ENCODE measurements at regions not wholly inside any gene's neighbourhood (a gene's known extent, or its start where the extent isn't known, plus 50 kb on each side); places are given as distances from the start of the nearest gene placed in this dataset.
"Not testable (repeated sequence)": the region's sequence is repeated elsewhere in the genome, so short reads cannot be mapped to it uniquely, and the experiment has no call there.

DNA sequence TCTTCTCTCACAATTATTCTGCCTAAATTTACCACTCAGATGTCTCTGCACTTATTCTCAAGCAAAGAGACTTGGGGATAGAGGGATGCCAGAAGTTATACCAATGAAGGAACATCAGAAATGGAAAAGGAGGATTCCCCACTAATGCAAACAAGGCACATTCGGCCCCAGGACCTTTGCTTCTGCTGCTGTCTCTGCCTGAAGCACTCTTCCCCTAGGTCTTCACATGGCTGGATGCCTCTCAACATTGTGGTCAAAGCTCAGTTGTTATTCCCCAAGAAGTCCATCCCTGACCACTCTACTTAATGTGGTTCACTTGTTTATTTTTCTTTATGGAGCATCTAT, 508.7 kb downstream of the DOK5 start:
- DNase-seq = no peak
- no peak overlapping the region for H3K27ac ChIP-seq (ENCODE audit: low read depth in 1 of 3, low read length in 2 of 3)
- FAIRE-seq = no peak
- no peaks in the 10 kb centered on the region for H3K27me3 ChIP-seq (ENCODE audit: control insufficient read depth in 3 of 3, insufficient read depth in 3 of 3, low read length in 3 of 3)
- WGBS, 3 donors = 44 to 67% (median 48%) methylated on average over 1 of the region's 1 CpG
- no peaks in the 10 kb centered on the region for H3K36me3 ChIP-seq (ENCODE audit: control insufficient read depth in 3 of 3, insufficient read depth in 2 of 3, low read depth in 1 of 3, low read length in 3 of 3)
- H3K4me1 ChIP-seq (ENCODE audit: control insufficient read depth in 3 of 3, insufficient read depth in 2 of 3, low read depth in 1 of 3, low read length in 2 of 3) = no peaks in the 10 kb centered on the region
- peaks cover 0 to 1% of the 10 kb centered on the region in 2 donors for H3K9me3 ChIP-seq (ENCODE audit: control insufficient read depth in 2 of 2, insufficient read depth in 1 of 2, low read depth in 1 of 2, low read length in 1 of 2)
- no peak overlapping the region for H3K4me3 ChIP-seq (ENCODE audit: low read depth in 1 of 3, low read length in 3 of 3)

DNA sequence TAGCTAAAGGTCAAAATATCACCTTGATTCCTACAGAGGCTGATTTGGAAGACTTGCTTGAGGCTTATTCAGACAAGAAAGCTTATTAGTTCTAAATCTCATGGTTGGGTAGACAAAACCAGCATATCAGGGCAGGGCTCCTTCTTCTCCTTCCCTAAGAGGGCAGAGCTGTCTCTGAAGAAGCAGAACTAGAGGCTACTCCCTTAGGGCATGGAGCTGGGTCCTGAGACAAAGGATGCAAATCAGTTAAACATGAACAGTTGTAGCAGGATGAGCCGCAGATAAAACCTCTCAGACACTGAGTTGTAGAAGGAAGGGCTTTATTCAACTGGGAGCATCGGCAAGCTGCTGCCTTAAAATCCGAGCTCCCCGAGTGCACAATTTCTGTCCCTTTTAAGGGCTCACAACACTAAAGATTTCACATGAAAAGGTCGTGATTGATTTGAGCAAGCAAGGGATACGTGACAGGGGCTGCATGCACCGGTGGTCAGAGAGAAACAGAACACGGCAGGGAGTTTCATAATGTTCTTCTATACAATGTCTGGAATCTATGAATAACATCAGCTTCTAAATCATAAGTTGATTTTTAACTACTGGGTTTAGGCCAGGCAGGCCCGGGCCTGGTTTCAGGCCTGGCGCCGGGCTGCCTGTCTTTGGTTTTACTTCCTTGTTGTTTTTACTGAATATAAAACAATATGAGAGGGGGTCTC, 508.2 kb downstream of the DOK5 start:
- H3K27ac ChIP-seq (ENCODE audit: low read depth in 1 of 3, low read length in 2 of 3); FAIRE-seq; H3K9me3 ChIP-seq (ENCODE audit: control insufficient read depth in 2 of 2, insufficient read depth in 1 of 2, low read depth in 1 of 2, low read length in 1 of 2); H3K4me3 ChIP-seq (ENCODE audit: low read depth in 1 of 3, low read length in 3 of 3); H3K4me1 ChIP-seq (ENCODE audit: control insufficient read depth in 3 of 3, insufficient read depth in 2 of 3, low read depth in 1 of 3, low read length in 2 of 3); H3K27me3 ChIP-seq (ENCODE audit: control insufficient read depth in 3 of 3, insufficient read depth in 3 of 3, low read length in 3 of 3); H3K36me3 ChIP-seq (ENCODE audit: control insufficient read depth in 3 of 3, insufficient read depth in 2 of 3, low read depth in 1 of 3, low read length in 3 of 3); DNase-seq: not testable (repeated sequence)
- WGBS, 3 donors = 85 to 88% (median 86%) methylated on average over 11 of the region's 11 CpGs

DNA sequence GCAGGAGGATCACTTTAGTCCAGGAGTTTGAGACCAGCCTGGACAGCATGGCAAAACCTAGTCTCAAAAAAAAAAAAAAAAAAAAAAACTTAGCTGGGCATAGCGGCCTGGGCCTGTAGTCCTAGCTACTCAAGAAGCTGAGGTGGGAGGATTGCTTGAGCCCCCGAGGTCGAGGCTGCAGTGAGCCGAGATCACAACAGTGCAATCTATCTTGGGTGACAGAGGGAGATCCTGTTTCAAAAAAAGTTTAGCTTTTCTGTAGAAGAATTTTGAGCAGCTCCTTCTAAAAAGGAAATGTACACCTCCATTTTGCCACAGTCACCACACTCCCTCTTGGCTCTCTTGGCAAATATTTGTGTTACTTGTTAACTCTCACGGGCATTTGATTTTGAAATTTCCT, 505.8 kb downstream of the DOK5 start:
- DNase-seq = no peak
- Histone ChIP-seq H3K36me3 (ENCODE audit: control insufficient read depth in 3 of 3, insufficient read depth in 2 of 3, low read depth in 1 of 3, low read length in 3 of 3) (no peaks in the 10 kb centered on the region), H3K4me3 (ENCODE audit: low read depth in 1 of 3, low read length in 3 of 3) (no peak overlapping the region), H3K9me3 (ENCODE audit: control insufficient read depth in 2 of 2, insufficient read depth in 1 of 2, low read depth in 1 of 2, low read length in 1 of 2) (peaks cover 0 to 1% of the 10 kb centered on the region in 2 donors), H3K27ac (ENCODE audit: low read depth in 1 of 3, low read length in 2 of 3) (no peak overlapping the region), H3K27me3 (ENCODE audit: control insufficient read depth in 3 of 3, insufficient read depth in 3 of 3, low read length in 3 of 3) (no peaks in the 10 kb centered on the region), H3K4me1 (ENCODE audit: control insufficient read depth in 3 of 3, insufficient read depth in 2 of 3, low read depth in 1 of 3, low read length in 2 of 3) (no peaks in the 10 kb centered on the region)
- 71 to 73% (median 72%) methylated on average over 5 of the region's 5 CpGs for WGBS, 3 donors
- FAIRE-seq = no peak

DNA sequence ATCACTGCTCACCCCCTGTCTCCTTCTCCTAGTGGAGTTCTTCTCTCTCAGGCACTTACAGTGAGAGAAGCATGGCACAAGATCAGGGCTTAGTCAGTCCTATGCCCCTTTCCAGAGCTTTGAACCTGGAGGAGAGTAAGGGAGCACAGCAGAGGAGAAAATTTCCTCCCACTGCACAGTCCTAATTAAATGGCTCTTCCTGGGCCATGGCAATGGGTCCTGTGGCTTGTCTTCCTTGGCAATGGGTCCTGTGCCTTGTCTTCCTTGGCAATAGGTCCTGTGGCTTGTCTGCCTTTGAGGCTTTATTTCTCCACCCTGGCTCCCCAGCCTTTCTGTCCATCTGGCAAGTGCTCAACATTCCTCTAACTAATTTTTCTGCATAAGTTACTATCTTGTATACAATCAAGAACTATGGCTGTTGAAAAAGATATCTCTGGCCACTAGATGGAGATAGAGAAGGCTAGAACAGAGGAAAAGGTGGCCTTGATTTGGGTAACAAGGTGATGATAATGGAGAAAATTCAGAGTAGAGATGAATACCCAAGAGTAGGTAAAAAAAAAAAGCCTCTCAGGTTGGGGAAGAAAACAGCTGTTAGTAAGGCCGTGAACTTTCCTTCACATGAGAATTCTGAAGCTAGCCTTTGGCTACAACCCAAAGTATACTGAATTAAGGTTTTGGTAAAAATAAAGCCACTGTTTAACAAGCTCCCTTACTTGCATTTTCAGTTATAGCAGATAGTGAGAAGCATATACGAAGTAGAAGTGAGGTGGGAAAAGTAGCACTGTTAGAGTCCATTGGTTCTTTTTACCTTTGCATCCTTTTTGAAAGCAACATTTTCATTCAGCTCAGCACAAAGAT, 504.9 kb downstream of the DOK5 start:
- no peak for FAIRE-seq
- Histone ChIP-seq H3K4me1 (ENCODE audit: control insufficient read depth in 3 of 3, insufficient read depth in 2 of 3, low read depth in 1 of 3, low read length in 2 of 3) (no peaks in the 10 kb centered on the region), H3K27ac (ENCODE audit: low read depth in 1 of 3, low read length in 2 of 3) (no peak overlapping the region), H3K27me3 (ENCODE audit: control insufficient read depth in 3 of 3, insufficient read depth in 3 of 3, low read length in 3 of 3) (no peaks in the 10 kb centered on the region), H3K9me3 (ENCODE audit: control insufficient read depth in 2 of 2, insufficient read depth in 1 of 2, low read depth in 1 of 2, low read length in 1 of 2) (peaks cover 0 to 1% of the 10 kb centered on the region in 2 donors), H3K36me3 (ENCODE audit: control insufficient read depth in 3 of 3, insufficient read depth in 2 of 3, low read depth in 1 of 3, low read length in 3 of 3) (no peaks in the 10 kb centered on the region), H3K4me3 (ENCODE audit: low read depth in 1 of 3, low read length in 3 of 3) (no peak overlapping the region)
- no peak for DNase-seq
- whole genome bisulfite sequencing, 3 donors = 40 to 50% (median 45%) methylated on average over 2 of the region's 2 CpGs

DNA sequence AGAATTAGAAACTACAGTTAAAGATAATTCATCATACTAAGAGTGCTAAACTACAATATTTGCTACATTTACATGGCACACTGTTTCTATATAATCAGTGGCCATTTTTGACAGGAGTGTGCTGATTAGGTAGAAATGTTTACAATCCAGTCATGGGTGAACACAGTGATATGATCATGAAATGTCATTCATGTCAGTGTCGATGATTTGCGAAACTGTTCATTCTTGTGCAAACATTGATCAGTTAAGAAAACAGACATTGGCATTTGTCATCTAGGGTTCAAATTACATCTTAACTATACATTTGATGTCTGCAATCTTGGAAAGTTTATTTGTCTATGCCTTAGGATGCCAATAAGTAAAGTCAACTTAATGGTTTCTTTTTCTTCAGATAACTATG, 474.9 kb downstream of the DOK5 start:
- no peak for FAIRE-seq
- Histone ChIP-seq H3K9me3 (ENCODE audit: control insufficient read depth in 2 of 2, insufficient read depth in 1 of 2, low read depth in 1 of 2, low read length in 1 of 2) (no peaks in the 10 kb centered on the region), H3K27me3 (ENCODE audit: control insufficient read depth in 3 of 3, insufficient read depth in 3 of 3, low read length in 3 of 3) (no peaks in the 10 kb centered on the region), H3K27ac (ENCODE audit: low read depth in 1 of 3, low read length in 2 of 3) (no peak overlapping the region), H3K36me3 (ENCODE audit: control insufficient read depth in 3 of 3, insufficient read depth in 2 of 3, low read depth in 1 of 3, low read length in 3 of 3) (no peaks in the 10 kb centered on the region), H3K4me3 (ENCODE audit: low read depth in 1 of 3, low read length in 3 of 3) (no peak overlapping the region), H3K4me1 (ENCODE audit: control insufficient read depth in 3 of 3, insufficient read depth in 2 of 3, low read depth in 1 of 3, low read length in 2 of 3) (no peaks in the 10 kb centered on the region)
- WGBS, 3 donors = 18 to 67% (median 54%) methylated on average over 2 of the region's 2 CpGs
- DNase-seq = no peak

DNA sequence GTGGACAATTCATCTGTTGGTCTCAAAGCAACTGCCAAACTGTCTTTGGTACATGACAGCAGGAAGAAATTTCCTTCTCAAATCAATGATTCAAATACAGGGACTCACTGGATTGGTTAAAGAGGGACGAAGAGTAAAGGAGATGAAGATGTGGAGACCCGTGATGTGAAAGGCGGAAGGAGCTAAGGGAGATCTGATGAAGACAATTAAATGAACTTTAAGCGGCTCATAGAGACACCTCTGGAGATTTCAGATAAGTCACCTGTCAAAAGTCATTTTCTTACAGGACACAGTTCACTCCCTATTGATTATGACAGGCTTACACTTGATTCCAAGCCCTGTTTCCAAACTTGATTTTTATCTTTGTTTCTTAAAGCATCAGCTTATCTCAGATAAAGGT, 466.3 kb downstream of the DOK5 start:
- Histone ChIP-seq H3K9me3 (ENCODE audit: control insufficient read depth in 2 of 2, insufficient read depth in 1 of 2, low read depth in 1 of 2, low read length in 1 of 2) (no peaks in the 10 kb centered on the region), H3K27ac (ENCODE audit: low read depth in 1 of 3, low read length in 2 of 3) (no peak overlapping the region), H3K4me1 (ENCODE audit: control insufficient read depth in 3 of 3, insufficient read depth in 2 of 3, low read depth in 1 of 3, low read length in 2 of 3) (no peaks in the 10 kb centered on the region), H3K27me3 (ENCODE audit: control insufficient read depth in 3 of 3, insufficient read depth in 3 of 3, low read length in 3 of 3) (no peaks in the 10 kb centered on the region), H3K36me3 (ENCODE audit: control insufficient read depth in 3 of 3, insufficient read depth in 2 of 3, low read depth in 1 of 3, low read length in 3 of 3) (no peaks in the 10 kb centered on the region), H3K4me3 (ENCODE audit: low read depth in 1 of 3, low read length in 3 of 3) (no peak overlapping the region)
- FAIRE-seq = no peak
- WGBS, 3 donors = 83 to 91% (median 86%) methylated on average over 4 of the region's 4 CpGs
- DNase-seq = no peak

DNA sequence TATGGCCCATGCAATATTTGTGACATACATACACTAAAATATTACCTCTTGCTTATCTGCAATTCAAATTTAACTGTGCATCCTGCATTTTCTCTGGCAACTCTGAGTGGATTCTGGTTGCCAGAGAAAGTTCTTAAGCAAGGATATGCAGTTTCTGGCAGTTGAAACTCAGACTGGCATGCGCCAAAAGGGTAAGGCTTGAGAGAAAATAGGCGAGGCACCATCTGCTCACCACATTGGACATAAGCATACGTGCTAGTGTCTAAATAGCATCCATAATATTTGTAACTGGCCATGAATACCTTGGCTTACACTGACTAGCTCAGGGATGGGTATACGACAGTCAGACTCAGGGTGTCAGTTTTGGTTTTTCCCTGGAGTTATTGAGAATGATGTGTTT, 465.1 kb downstream of the DOK5 start:
- no peak for FAIRE-seq
- Histone ChIP-seq H3K36me3 (ENCODE audit: control insufficient read depth in 3 of 3, insufficient read depth in 2 of 3, low read depth in 1 of 3, low read length in 3 of 3) (no peaks in the 10 kb centered on the region), H3K4me1 (ENCODE audit: control insufficient read depth in 3 of 3, insufficient read depth in 2 of 3, low read depth in 1 of 3, low read length in 2 of 3) (no peaks in the 10 kb centered on the region), H3K27ac (ENCODE audit: low read depth in 1 of 3, low read length in 2 of 3) (no peak overlapping the region), H3K4me3 (ENCODE audit: low read depth in 1 of 3, low read length in 3 of 3) (no peak overlapping the region), H3K27me3 (ENCODE audit: control insufficient read depth in 3 of 3, insufficient read depth in 3 of 3, low read length in 3 of 3) (no peaks in the 10 kb centered on the region), H3K9me3 (ENCODE audit: control insufficient read depth in 2 of 2, insufficient read depth in 1 of 2, low read depth in 1 of 2, low read length in 1 of 2) (no peaks in the 10 kb centered on the region)
- no peak for DNase-seq
- WGBS, 3 donors = 78 to 88% (median 82%) methylated on average over 4 of the region's 4 CpGs

DNA sequence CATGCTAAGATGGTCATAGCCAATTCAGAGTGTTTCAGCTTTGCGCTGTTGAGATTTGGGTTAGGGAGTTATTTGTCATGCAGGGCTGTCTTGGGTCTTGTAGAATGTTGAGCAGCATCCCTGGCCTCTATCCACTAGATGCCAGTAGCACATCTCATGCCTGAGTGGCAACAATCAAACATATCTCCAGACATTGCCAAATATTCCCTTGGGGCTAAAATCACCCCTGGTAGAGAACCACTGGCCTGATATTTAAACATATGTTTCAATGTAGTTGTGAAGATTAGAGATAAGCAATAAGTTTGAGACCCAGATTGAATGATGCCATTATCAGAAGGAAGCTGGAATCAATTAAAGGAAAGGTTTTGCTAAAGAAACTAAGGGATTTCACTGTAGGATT, 463.3 kb downstream of the DOK5 start:
- H3K36me3 ChIP-seq (ENCODE audit: control insufficient read depth in 3 of 3, insufficient read depth in 2 of 3, low read depth in 1 of 3, low read length in 3 of 3) = no peaks in the 10 kb centered on the region

More for the DNA sequence above, 463.3 kb downstream of the DOK5 start:
- Histone ChIP-seq H3K27ac (ENCODE audit: low read depth in 1 of 3, low read length in 2 of 3) (no peak overlapping the region), H3K9me3 (ENCODE audit: control insufficient read depth in 2 of 2, insufficient read depth in 1 of 2, low read depth in 1 of 2, low read length in 1 of 2) (no peaks in the 10 kb centered on the region), H3K4me3 (ENCODE audit: low read depth in 1 of 3, low read length in 3 of 3) (no peak overlapping the region), H3K27me3 (ENCODE audit: control insufficient read depth in 3 of 3, insufficient read depth in 3 of 3, low read length in 3 of 3) (no peaks in the 10 kb centered on the region), H3K4me1 (ENCODE audit: control insufficient read depth in 3 of 3, insufficient read depth in 2 of 3, low read depth in 1 of 3, low read length in 2 of 3) (no peaks in the 10 kb centered on the region)
- FAIRE-seq (no peak), DNase-seq (no peak)
- WGBS, 3 donors = 83 to 100% (median 92%) methylated on average over 1 of the region's 1 CpG
